NT2/D1 (cell line): ENCODE measurements at regions not wholly inside any gene's neighbourhood (a gene's known extent, or its start where the extent isn't known, plus 50 kb on each side); places are given as distances from the start of the nearest gene placed in this dataset.

Experiments
- SUZ12 ChIP-seq: IDR thresholded peaks from 2 replicates; pipeline ENCODE4 v1.6.1; 2011; ENCODE audit not compliant: insufficient read length, insufficient read depth; ENCODE audit errors: extremely low read depth
- YY1 ChIP-seq: IDR thresholded peaks from 2 replicates; pipeline ENCODE4 v1.6.1; 2011; ENCODE audit not compliant: insufficient read length, insufficient read depth
- ZNF274 ChIP-seq: IDR thresholded peaks from 2 replicates; pipeline ENCODE4 v1.6.1; 2011; ENCODE audit warnings: mild to moderate bottlenecking, low read depth, low read length

- TF ChIP-seq YY1 (no peak), SUZ12 (no peak), ZNF274 (no peak)
Measured at GRCh38 chr1:209223791-209224190, 359.7 kb upstream of the CAMK1G start.
